Endothelial cell of umbilical vein (primary cell): ENCODE measurements at regions not wholly inside any gene's neighbourhood (a gene's known extent, or its start where the extent isn't known, plus 50 kb on each side); places are given as distances from the start of the nearest gene placed in this dataset.

Experiments
- EZH2 ChIP-seq: IDR thresholded peaks from 2 replicates; pipeline ENCODE4 v1.6.1; 2012; ENCODE audit warnings: borderline replicate concordance, low read depth, mild to moderate bottlenecking, moderate library complexity, low read length, inconsistent platforms; ENCODE audit not compliant: severe bottlenecking
- FOS ChIP-seq: IDR thresholded peaks from 2 replicates; pipeline ENCODE4 v1.6.1; 2011; ENCODE audit warnings: mild to moderate bottlenecking, low read length, moderate library complexity, borderline replicate concordance; ENCODE audit not compliant: insufficient read depth
- GATA2 ChIP-seq: IDR thresholded peaks from 2 replicates; pipeline ENCODE4 v1.7.0; 2011; ENCODE audit warnings: low read depth, mild to moderate bottlenecking, moderate library complexity, mixed read lengths, low read length; ENCODE audit not compliant: insufficient read length, insufficient read depth
- JUN ChIP-seq: IDR thresholded peaks from 2 replicates; pipeline ENCODE4 v1.6.1; 2011; ENCODE audit warnings: borderline replicate concordance, low read depth; ENCODE audit not compliant: insufficient read length, insufficient read depth
- MYC ChIP-seq: IDR thresholded peaks from one replicate; pipeline ENCODE4 v1.6.1; 2011; ENCODE audit warnings: mild to moderate bottlenecking, low read depth, low read length
- POLR2A ChIP-seq: IDR thresholded peaks from 2 replicates; pipeline ENCODE4 v1.6.1; 2012; ENCODE audit warnings: low read depth, mild to moderate bottlenecking, control low read depth, low read length
- POLR2AphosphoS5 ChIP-seq: IDR thresholded peaks from 2 replicates; pipeline ENCODE4 v1.6.1; 2012; ENCODE audit warnings: low read depth, mild to moderate bottlenecking, control low read depth, low read length, moderate library complexity; ENCODE audit not compliant: insufficient read depth
- TF ChIP-seq, protein P1 (sequence below), 2 donors: IDR thresholded peaks; 1 replicate in 1 of 2; 2 replicates in 1 of 2; pipeline ENCODE4 v1.5.1; 2011; ENCODE audit warnings: low read length in 2 of 2, mild to moderate bottlenecking in 2 of 2, moderate library complexity in 2 of 2, control low read depth in 1 of 2, inconsistent platforms in 1 of 2, low read depth in 1 of 2; ENCODE audit not compliant: insufficient read depth in 1 of 2; ENCODE audit errors: extremely low read depth in 1 of 2
- TF ChIP-seq, protein P2 (sequence below): IDR thresholded peaks from 2 replicates; pipeline ENCODE4 v1.6.1; 2011; ENCODE audit not compliant: insufficient read depth, insufficient read length

DNA sequence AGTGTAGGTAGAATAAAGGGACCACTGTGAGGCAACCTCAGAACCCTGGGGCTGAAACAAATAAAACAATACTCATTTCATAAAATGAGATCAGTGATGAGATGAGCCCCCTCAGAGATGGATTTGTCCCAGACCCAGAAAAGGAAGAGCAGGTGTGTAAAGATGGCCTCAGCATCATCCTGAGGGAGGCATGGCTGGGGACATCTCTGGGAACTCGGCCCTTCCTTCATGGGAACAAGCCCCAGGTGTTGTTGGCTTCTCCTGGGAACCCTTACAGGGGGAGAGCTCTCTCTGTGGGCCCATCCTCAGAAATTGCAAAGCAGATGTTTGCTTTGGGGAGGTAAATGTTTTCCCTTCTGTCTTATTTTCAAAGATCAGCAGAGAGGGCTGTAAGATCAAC is 133.2 kb upstream of the USP24 start:
- TF ChIP-seq, protein P1, sequence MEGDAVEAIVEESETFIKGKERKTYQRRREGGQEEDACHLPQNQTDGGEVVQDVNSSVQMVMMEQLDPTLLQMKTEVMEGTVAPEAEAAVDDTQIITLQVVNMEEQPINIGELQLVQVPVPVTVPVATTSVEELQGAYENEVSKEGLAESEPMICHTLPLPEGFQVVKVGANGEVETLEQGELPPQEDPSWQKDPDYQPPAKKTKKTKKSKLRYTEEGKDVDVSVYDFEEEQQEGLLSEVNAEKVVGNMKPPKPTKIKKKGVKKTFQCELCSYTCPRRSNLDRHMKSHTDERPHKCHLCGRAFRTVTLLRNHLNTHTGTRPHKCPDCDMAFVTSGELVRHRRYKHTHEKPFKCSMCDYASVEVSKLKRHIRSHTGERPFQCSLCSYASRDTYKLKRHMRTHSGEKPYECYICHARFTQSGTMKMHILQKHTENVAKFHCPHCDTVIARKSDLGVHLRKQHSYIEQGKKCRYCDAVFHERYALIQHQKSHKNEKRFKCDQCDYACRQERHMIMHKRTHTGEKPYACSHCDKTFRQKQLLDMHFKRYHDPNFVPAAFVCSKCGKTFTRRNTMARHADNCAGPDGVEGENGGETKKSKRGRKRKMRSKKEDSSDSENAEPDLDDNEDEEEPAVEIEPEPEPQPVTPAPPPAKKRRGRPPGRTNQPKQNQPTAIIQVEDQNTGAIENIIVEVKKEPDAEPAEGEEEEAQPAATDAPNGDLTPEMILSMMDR (IDR thresholded peaks at IDR 0.05; ENCODE audit: extremely low read depth in 1 of 2, insufficient read depth in 1 of 2, low read depth in 1 of 2, low read length in 2 of 2), result no peak
- TF ChIP-seq POLR2AphosphoS5 (no peak), EZH2 (no peak), MYC (no peak), POLR2A (no peak), FOS (no peak), GATA2 (no peak), JUN (no peak)
- TF ChIP-seq, protein P2, sequence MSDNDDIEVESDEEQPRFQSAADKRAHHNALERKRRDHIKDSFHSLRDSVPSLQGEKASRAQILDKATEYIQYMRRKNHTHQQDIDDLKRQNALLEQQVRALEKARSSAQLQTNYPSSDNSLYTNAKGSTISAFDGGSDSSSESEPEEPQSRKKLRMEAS, result no peak
